ENCODE measurements at regions not wholly inside any gene's neighbourhood (a gene's known extent, or its start where the extent isn't known, plus 50 kb on each side); places are given as distances from the start of the nearest gene placed in this dataset.

- Histone ChIP-seq H3K36me3 (ENCODE audit: insufficient read depth, low read length) (no peaks in the 10 kb centered on the region), H3K4me3 (ENCODE audit: low read depth, low read length, poor library complexity, severe bottlenecking) (no peak overlapping the region), H4K20me1 (ENCODE audit: insufficient read depth, low read length) (no peaks in the 10 kb centered on the region), H3K79me2 (ENCODE audit: insufficient read depth, low read length) (no peaks in the 10 kb centered on the region), H3K27me3 (ENCODE audit: insufficient read depth, low read length) (no peaks in the 10 kb centered on the region), H3K9ac (ENCODE audit: low read length) (no peak overlapping the region), H3F3A (ENCODE audit: insufficient read depth, low read length) (no peaks in the 10 kb centered on the region), H3K4me2 (ENCODE audit: low read length) (no peak overlapping the region), H3K9me3 (ENCODE audit: low read length) (no peaks in the 10 kb centered on the region), H3K9me2 (ENCODE audit: low read depth, low read length) (no peaks in the 10 kb centered on the region), H3K27ac (ENCODE audit: low read depth, low read length, poor library complexity, severe bottlenecking) (no peak overlapping the region), H2AFZ (ENCODE audit: low read length) (no peak overlapping the region), H3K4me1 (ENCODE audit: insufficient read depth, low read length, severe bottlenecking) (no peaks in the 10 kb centered on the region)
- no peak for TF ChIP-seq CTCF (IDR thresholded peaks at IDR 0.05; ENCODE audit: low read length)
- TF ChIP-seq EZH2 (IDR thresholded peaks at IDR 0.05; ENCODE audit: borderline replicate concordance, low read length), result no peak
These were observed 51.9 kb upstream of the OTOL1 start for GRCh38 chr3:161444694-161445077.

DNA sequence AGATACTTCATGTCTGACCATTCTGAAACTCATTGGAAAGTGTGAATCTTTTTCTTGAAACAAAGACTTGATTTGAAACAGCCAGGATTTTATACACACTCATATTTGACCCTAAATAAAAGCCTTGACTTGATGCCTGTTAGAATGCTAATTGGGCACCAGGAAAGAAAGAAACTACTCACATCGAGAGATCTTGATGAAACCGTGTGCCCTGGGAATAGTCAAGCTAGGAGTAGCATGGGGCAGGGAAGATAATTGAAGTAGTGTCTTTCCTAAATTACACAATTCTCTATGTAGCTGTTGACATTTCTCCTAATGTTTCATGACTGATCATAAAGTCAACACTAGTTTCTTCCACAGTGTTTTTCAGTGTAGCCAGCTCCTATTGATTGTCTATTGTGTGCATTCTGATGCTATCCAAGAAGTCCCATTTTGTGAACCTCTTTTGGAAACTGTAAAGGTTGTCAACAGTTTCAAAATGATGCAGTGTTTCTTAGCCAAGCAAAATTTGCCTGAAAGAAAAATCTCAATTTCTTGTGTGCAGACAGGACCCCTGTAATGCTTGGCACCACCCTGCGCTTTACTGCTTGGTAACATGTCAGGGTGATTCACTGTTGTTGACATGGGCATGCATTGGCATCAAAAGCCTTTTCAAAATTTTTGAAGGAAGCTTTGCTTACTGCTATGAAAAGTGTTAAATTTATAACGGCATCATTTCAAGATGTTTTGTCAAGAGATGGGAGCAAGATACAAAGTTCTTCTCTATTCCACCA is 52.5 kb upstream of the OTOL1 start:
- H4K20me1 ChIP-seq (ENCODE audit: insufficient read depth, low read length), result no peaks in the 10 kb centered on the region
- H3K9me2 ChIP-seq (ENCODE audit: low read depth, low read length), result no peaks in the 10 kb centered on the region
- H2AFZ ChIP-seq (ENCODE audit: low read length), result no peak overlapping the region
- H3K27ac ChIP-seq (ENCODE audit: low read depth, low read length, poor library complexity, severe bottlenecking), result no peak overlapping the region
- H3K79me2 ChIP-seq (ENCODE audit: insufficient read depth, low read length), result no peaks in the 10 kb centered on the region
- TF ChIP-seq EZH2 (IDR thresholded peaks at IDR 0.05; ENCODE audit: borderline replicate concordance, low read length) (no peak), CTCF (IDR thresholded peaks at IDR 0.05; ENCODE audit: low read length) (no peak)
- no peak overlapping the region for H3K9ac ChIP-seq (ENCODE audit: low read length)
- no peaks in the 10 kb centered on the region for H3K4me1 ChIP-seq (ENCODE audit: insufficient read depth, low read length, severe bottlenecking)
- no peaks in the 10 kb centered on the region for H3K27me3 ChIP-seq (ENCODE audit: insufficient read depth, low read length)
- no peaks in the 10 kb centered on the region for H3K36me3 ChIP-seq (ENCODE audit: insufficient read depth, low read length)
- no peaks in the 10 kb centered on the region for H3F3A ChIP-seq (ENCODE audit: insufficient read depth, low read length)
- no peak overlapping the region for H3K4me3 ChIP-seq (ENCODE audit: low read depth, low read length, poor library complexity, severe bottlenecking)
- H3K4me2 ChIP-seq (ENCODE audit: low read length), result no peak overlapping the region
- no peaks in the 10 kb centered on the region for H3K9me3 ChIP-seq (ENCODE audit: low read length)

GRCh38 chr3:161430307-161430706 is 59.0 kb upstream of the SPTSSB start:
- H3K36me3 ChIP-seq (ENCODE audit: insufficient read depth, low read length), result no peaks in the 10 kb centered on the region
- H3K4me3 ChIP-seq (ENCODE audit: low read depth, low read length, poor library complexity, severe bottlenecking), result no peak overlapping the region
- TF ChIP-seq CTCF (IDR thresholded peaks at IDR 0.05; ENCODE audit: low read length) (no peak), EZH2 (IDR thresholded peaks at IDR 0.05; ENCODE audit: borderline replicate concordance, low read length) (no peak)

More at GRCh38 chr3:161430307-161430706, 59.0 kb upstream of the SPTSSB start:
- Histone ChIP-seq H3F3A (ENCODE audit: insufficient read depth, low read length) (no peaks in the 10 kb centered on the region), H3K27ac (ENCODE audit: low read depth, low read length, poor library complexity, severe bottlenecking) (no peak overlapping the region), H3K79me2 (ENCODE audit: insufficient read depth, low read length) (no peaks in the 10 kb centered on the region), H3K9me3 (ENCODE audit: low read length) (no peaks in the 10 kb centered on the region), H3K9me2 (ENCODE audit: low read depth, low read length) (no peaks in the 10 kb centered on the region), H3K4me1 (ENCODE audit: insufficient read depth, low read length, severe bottlenecking) (no peaks in the 10 kb centered on the region), H4K20me1 (ENCODE audit: insufficient read depth, low read length) (no peaks in the 10 kb centered on the region), H3K27me3 (ENCODE audit: insufficient read depth, low read length) (no peaks in the 10 kb centered on the region), H3K9ac (ENCODE audit: low read length) (no peak overlapping the region), H3K4me2 (ENCODE audit: low read length) (no peak overlapping the region), H2AFZ (ENCODE audit: low read length) (no peak overlapping the region)

Measured in OCI-LY1 (cell line).